Right lobe of liver (tissue), 4 donors: ENCODE measurements at regions not wholly inside any gene's neighbourhood (a gene's known extent, or its start where the extent isn't known, plus 50 kb on each side); places are given as distances from the start of the nearest gene placed in this dataset.

Experiments
- CTCF ChIP-seq, 4 donors: fragments of 200-600 bp in 3 of 4; fragments of 450-650 bp in 1 of 4; IDR thresholded peaks; one replicate each; pipeline versions ENCODE4 v1.5.1 to v1.8.0; 2016 to 2022; ENCODE audit warnings: antibody characterized with exemption in 4 of 4, mild to moderate bottlenecking in 2 of 4
- POLR2A ChIP-seq: fragments of 450-650 bp; IDR thresholded peaks from one replicate; pipeline ENCODE4 v1.6.1; 2017; ENCODE audit warnings: antibody characterized with exemption, mild to moderate bottlenecking
- donor health status: DM: no; HTN: no; CAD: no.
- donor health status: DM: no; HTN: no; CAD: no.
- donor health status: DM: no; HTN: yes; CAD: no.

- no peak for TF ChIP-seq CTCF (IDR thresholded peaks at IDR 0.05)
- no peak for TF ChIP-seq POLR2A
Measured at GRCh38 chr15:94094310-94094709, 137.1 kb upstream of the MCTP2 start.
